Tibial nerve (tissue), 4 donors: ENCODE measurements at regions not wholly inside any gene's neighbourhood (a gene's known extent, or its start where the extent isn't known, plus 50 kb on each side); places are given as distances from the start of the nearest gene placed in this dataset.

ENCODE experiments used
- EP300 ChIP-seq, 2 donors: sonication (generic); formaldehyde crosslinking; IDR thresholded peaks; one replicate each; pipeline ENCODE4 v1.6.1; 2017; ENCODE audit warnings: antibody characterized with exemption in 2 of 2, mild to moderate bottlenecking in 1 of 2
- POLR2A ChIP-seq, 2 donors: fragments of 450-650 bp; IDR thresholded peaks; one replicate each; pipeline ENCODE4 v1.6.1; 2017; ENCODE audit warnings: antibody characterized with exemption in 2 of 2, mild to moderate bottlenecking in 2 of 2, moderate library complexity in 2 of 2
- TF ChIP-seq, protein P1 (sequence below), 5 experiments: fragments of 200-600 bp in 3 of 5; fragments of 450-650 bp in 2 of 5; sonication (generic) in 3 of 5; IDR thresholded peaks; one replicate each; pipeline ENCODE4 v1.5.1; 2016 to 2019; ENCODE audit warnings: antibody characterized with exemption in 5 of 5, mild to moderate bottlenecking in 3 of 5, moderate library complexity in 2 of 5

DNA sequence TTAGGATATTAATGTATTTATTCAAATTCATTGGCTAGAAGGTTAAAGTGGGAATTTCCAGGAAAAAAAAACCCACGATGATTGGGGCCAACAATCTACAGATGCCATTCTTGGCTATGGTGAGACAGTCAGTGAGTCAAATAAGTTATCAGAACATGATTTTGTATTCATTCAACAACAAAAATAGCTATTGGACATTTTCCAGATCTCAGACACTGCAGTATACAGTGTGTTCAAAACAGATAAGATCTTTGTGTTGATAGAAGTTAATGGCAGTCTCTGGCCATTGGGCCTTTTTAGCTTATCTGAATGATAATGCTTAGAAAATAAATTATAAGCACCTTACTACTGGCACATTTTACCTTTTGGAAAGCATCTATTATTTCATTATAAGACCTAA, 547.7 kb downstream of the MAT2B start:
- no peak for TF ChIP-seq POLR2A (IDR thresholded peaks at IDR 0.05)
- TF ChIP-seq, protein P1, sequence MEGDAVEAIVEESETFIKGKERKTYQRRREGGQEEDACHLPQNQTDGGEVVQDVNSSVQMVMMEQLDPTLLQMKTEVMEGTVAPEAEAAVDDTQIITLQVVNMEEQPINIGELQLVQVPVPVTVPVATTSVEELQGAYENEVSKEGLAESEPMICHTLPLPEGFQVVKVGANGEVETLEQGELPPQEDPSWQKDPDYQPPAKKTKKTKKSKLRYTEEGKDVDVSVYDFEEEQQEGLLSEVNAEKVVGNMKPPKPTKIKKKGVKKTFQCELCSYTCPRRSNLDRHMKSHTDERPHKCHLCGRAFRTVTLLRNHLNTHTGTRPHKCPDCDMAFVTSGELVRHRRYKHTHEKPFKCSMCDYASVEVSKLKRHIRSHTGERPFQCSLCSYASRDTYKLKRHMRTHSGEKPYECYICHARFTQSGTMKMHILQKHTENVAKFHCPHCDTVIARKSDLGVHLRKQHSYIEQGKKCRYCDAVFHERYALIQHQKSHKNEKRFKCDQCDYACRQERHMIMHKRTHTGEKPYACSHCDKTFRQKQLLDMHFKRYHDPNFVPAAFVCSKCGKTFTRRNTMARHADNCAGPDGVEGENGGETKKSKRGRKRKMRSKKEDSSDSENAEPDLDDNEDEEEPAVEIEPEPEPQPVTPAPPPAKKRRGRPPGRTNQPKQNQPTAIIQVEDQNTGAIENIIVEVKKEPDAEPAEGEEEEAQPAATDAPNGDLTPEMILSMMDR (IDR thresholded peaks at IDR 0.05): no peak
- TF ChIP-seq EP300 (IDR thresholded peaks at IDR 0.05): no peak
